A549 (cell line): ENCODE measurements at regions not wholly inside any gene's neighbourhood (a gene's known extent, or its start where the extent isn't known, plus 50 kb on each side); places are given as distances from the start of the nearest gene placed in this dataset.

Experiments
- ATAC-seq, 2 experiments: fragments of 200-7000 bp in 1 of 2; fragments of >200 bp in 1 of 2; cut with Nextera tagmentation in 1 of 2; cut with Tn5 transposase in 1 of 2; 3 replicates each; pipeline versions ENCODE4 v1.8.0 to v1.9.1; 2018 to 2020; ENCODE audit warnings: mild to moderate bottlenecking in 1 of 2, moderate library complexity in 1 of 2
- CTCF ChIA-PET: fragments of 300-600 bp; sonication (Branson Sonifier 250); formaldehyde crosslinking; extraction: SDS; loops from one replicate; lab custom pipeline; 2021; ENCODE audit warnings: antibody characterized with exemption, inconsistent platforms; lab: Yijun Ruan, JAX
- POLR2A ChIA-PET: fragments of 350-600 bp; formaldehyde crosslinking; extraction: SDS; loops from one replicate; lab custom pipeline; 2021; ENCODE audit warnings: antibody characterized with exemption, inconsistent platforms; lab: Yijun Ruan, JAX
- DNase-seq, 2 experiments: peaks; one replicate each; pipeline versions ENCODE4 v3.0.0 to v3.0.0-alpha.2; 2011 to 2016; ENCODE audit warnings: low read depth in 1 of 2, low spot score in 1 of 2
- FAIRE-seq: peaks from 2 replicates; lab custom pipeline; 2011; peaks lifted over from hg19 to GRCh38; lab: Jason Lieb, UNC
- H3K27ac ChIP-seq, 2 experiments: fragments of >200 bp; sonication (Bioruptor Twin); formaldehyde crosslinking; 3 replicates each; pipeline ENCODE4 v1.5.1; 2016 to 2017
- H3K4me1 ChIP-seq: fragments of >200 bp; sonication (Bioruptor Twin); formaldehyde crosslinking; 3 replicates; pipeline ENCODE4 v1.6.1; 2016
- H3K4me2 ChIP-seq: fragments of >200 bp; sonication (Bioruptor Twin); formaldehyde crosslinking; 3 replicates; pipeline ENCODE4 v1.6.1; 2016
- H3K4me3 ChIP-seq: fragments of >200 bp; sonication (Bioruptor Twin); formaldehyde crosslinking; 3 replicates; pipeline ENCODE4 v1.5.1; 2016
- H3K9me3 ChIP-seq: fragments of >200 bp; sonication (Bioruptor Twin); formaldehyde crosslinking; 3 replicates; pipeline ENCODE4 v1.6.1; 2016
- BHLHE40 ChIP-seq: IDR thresholded peaks from 2 replicates; pipeline ENCODE4 v1.6.1; 2012; ENCODE audit warnings: low read depth, low read length, inconsistent platforms
- CHD2 ChIP-seq: fragments of 150-350 bp; IDR thresholded peaks from 2 replicates; pipeline ENCODE4 v1.6.1; 2014; ENCODE audit warnings: low read length; ENCODE audit not compliant: partially characterized antibody
- EHMT2 ChIP-seq: fragments of 200-600 bp; sonication (generic); IDR thresholded peaks from 2 replicates; pipeline ENCODE4 v1.6.1; 2016; ENCODE audit warnings: antibody characterized with exemption, low read depth, mild to moderate bottlenecking, moderate library complexity
- EP300 ChIP-seq, 2 experiments: fragments of >200 bp; sonication (Bioruptor Twin); formaldehyde crosslinking; IDR thresholded peaks; 2 replicates in 1 of 2; 3 replicates in 1 of 2; pipeline ENCODE4 v1.6.1; 2016 to 2017
- ESRRA ChIP-seq: fragments of 150-350 bp; IDR thresholded peaks from 2 replicates; pipeline ENCODE4 v1.6.1; 2014; ENCODE audit warnings: mild to moderate bottlenecking, low read length, borderline replicate concordance
- FOSB ChIP-seq: fragments of 250-450 bp; sonication (Bioruptor Pico); IDR thresholded peaks from 2 replicates; pipeline ENCODE4 v1.5.0; 2020; ENCODE audit warnings: mild to moderate bottlenecking, moderate library complexity
- HDAC2 ChIP-seq: fragments of 200-600 bp; sonication (generic); IDR thresholded peaks from 2 replicates; pipeline ENCODE4 v1.6.1; 2016
- HOXB13 ChIP-seq: fragments of 250-450 bp; sonication (Bioruptor Pico); IDR thresholded peaks from 2 replicates; pipeline ENCODE4 v1.5.0; 2020; ENCODE audit warnings: low read depth, mild to moderate bottlenecking, moderate library complexity
- JUNB ChIP-seq: fragments of >200 bp; sonication (Bioruptor Twin); formaldehyde crosslinking; IDR thresholded peaks from 2 replicates; pipeline ENCODE4 v1.6.1; 2016
- KDM5A ChIP-seq: fragments of 200-600 bp; sonication (generic); IDR thresholded peaks from 2 replicates; pipeline ENCODE4 v1.6.1; 2016; ENCODE audit warnings: antibody characterized with exemption, mild to moderate bottlenecking
- MAFK ChIP-seq: fragments of 450-650 bp; IDR thresholded peaks from 2 replicates; pipeline ENCODE4 v1.6.1; 2014; ENCODE audit not compliant: partially characterized antibody
- MAZ ChIP-seq: fragments of 150-350 bp; IDR thresholded peaks from 2 replicates; pipeline ENCODE4 v1.6.1; 2014; ENCODE audit warnings: antibody characterized with exemption, low read depth, low read length, borderline replicate concordance
- NFE2L2 ChIP-seq: fragments of 150-350 bp; conservative IDR thresholded peaks from 2 replicates; pipeline ENCODE4 v1.6.1; 2014; ENCODE audit warnings: low read length
- NPAS2 ChIP-seq: fragments of 250-450 bp; sonication (Bioruptor Pico); IDR thresholded peaks from 2 replicates; pipeline ENCODE4 v1.8.0; 2022; ENCODE audit warnings: mild to moderate bottlenecking, moderate library complexity, borderline replicate concordance
- NR3C1 ChIP-seq: fragments of >200 bp; sonication (Bioruptor Twin); formaldehyde crosslinking; IDR thresholded peaks from 3 replicates; pipeline ENCODE4 v1.6.1; 2017
- RAD21 ChIP-seq, 2 experiments: fragments of >200 bp in 1 of 2; sonication (Bioruptor Twin) in 1 of 2; formaldehyde crosslinking in 1 of 2; IDR thresholded peaks in 1 of 2; conservative IDR thresholded peaks in 1 of 2; 2 replicates in 1 of 2; 3 replicates in 1 of 2; pipeline ENCODE4 v1.6.1; 2012 to 2018; ENCODE audit warnings: inconsistent platforms in 1 of 2
- RARB ChIP-seq: fragments of 250-450 bp; sonication (Bioruptor Pico); IDR thresholded peaks from 2 replicates; pipeline ENCODE4 v1.8.0; 2021; ENCODE audit warnings: mild to moderate bottlenecking, moderate library complexity
- RFX5 ChIP-seq: fragments of 450-650 bp; IDR thresholded peaks from 2 replicates; pipeline ENCODE4 v1.7.1; 2014; ENCODE audit warnings: antibody characterized with exemption, mild to moderate bottlenecking, moderate library complexity
- SREBF2 ChIP-seq: fragments of 450-650 bp; IDR thresholded peaks from 2 replicates; pipeline ENCODE4 v1.6.1; 2014; ENCODE audit warnings: mild to moderate bottlenecking, moderate library complexity
- TFCP2L1 ChIP-seq: fragments of 250-450 bp; sonication (Bioruptor Pico); IDR thresholded peaks from 2 replicates; pipeline ENCODE4 v1.5.0; 2021; ENCODE audit warnings: mild to moderate bottlenecking
- ZFP36 ChIP-seq: fragments of 450-650 bp; IDR thresholded peaks from 2 replicates; pipeline ENCODE4 v1.6.1; 2014; ENCODE audit warnings: borderline replicate concordance; ENCODE audit not compliant: partially characterized antibody
- ZNF302 ChIP-seq: fragments of 250-450 bp; sonication (Bioruptor Pico); IDR thresholded peaks from 2 replicates; pipeline ENCODE4 v1.9.0; 2021; ENCODE audit warnings: inconsistent platforms, mild to moderate bottlenecking, moderate library complexity
- ZSCAN20 ChIP-seq: fragments of 250-450 bp; sonication (Bioruptor Pico); IDR thresholded peaks from 2 replicates; pipeline ENCODE4 v1.8.0; 2022; ENCODE audit warnings: mild to moderate bottlenecking, moderate library complexity
- WGBS: methylation state at CpG from one replicate; pipeline ENCODE4 v1.1.6; 2017; ENCODE audit errors: missing lambda C conversion rate; 5-methylcytosine and 5-hydroxymethylcytosine counted together
- TF ChIP-seq, protein P1 (sequence below): fragments of 250-450 bp; sonication (Bioruptor Pico); IDR thresholded peaks from 2 replicates; pipeline ENCODE4 v1.5.0; 2021; ENCODE audit warnings: mild to moderate bottlenecking, moderate library complexity, borderline replicate concordance
- TF ChIP-seq, protein P2 (sequence below): IDR thresholded peaks from 2 replicates; pipeline ENCODE4 v1.6.1; 2012
- TF ChIP-seq, protein P3 (sequence below): fragments of >200 bp; sonication (Bioruptor Twin); formaldehyde crosslinking; IDR thresholded peaks from 2 replicates; pipeline ENCODE4 v1.6.1; 2016
- TF ChIP-seq, protein P4 (sequence below): IDR thresholded peaks from 2 replicates; pipeline ENCODE4 v1.6.1; 2012; ENCODE audit warnings: low read depth, borderline replicate concordance

DNA sequence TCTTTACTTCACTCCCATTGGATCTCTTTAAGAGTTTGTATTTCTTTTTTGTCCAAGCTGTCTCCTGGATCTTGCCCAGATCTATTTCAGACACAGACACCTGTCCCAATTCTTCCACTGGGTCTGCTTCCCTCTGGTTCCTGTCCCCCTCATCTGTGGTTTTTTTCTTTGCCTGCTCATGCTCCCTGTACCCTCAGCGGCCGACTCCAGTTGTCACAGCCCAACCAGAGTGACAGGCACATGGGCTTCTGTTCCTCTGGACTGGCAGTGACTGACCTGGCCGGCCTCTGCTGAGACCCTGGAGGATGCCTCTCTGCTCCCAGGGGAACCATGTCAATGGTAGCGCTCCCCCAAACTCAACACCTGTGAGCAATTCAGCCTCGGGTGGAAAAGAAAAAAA lies 142.6 kb downstream of the WSCD1 start:
- Histone ChIP-seq H3K9me3 (peaks cover 10% of the 10 kb centered on the region; the same call in 1 of the 3 replicates), H3K4me1 (no peaks in the 10 kb centered on the region), H3K4me2 (no peak overlapping the region), H3K27ac (no peak overlapping the region), H3K4me3 (no peak overlapping the region)
- no peak for ATAC-seq
- FAIRE-seq, result no peak
- CTCF ChIA-PET, result no interaction called here
- no peak for DNase-seq
- 4% methylated on average over 5 of the region's 5 CpGs for WGBS
- TF ChIP-seq FOSB (CRISPR knock-in tag) (no peak), HDAC2 (no peak)
- TF ChIP-seq, all 56 proteins: peak for 0
- POLR2A ChIA-PET, result no interaction called here

DNA sequence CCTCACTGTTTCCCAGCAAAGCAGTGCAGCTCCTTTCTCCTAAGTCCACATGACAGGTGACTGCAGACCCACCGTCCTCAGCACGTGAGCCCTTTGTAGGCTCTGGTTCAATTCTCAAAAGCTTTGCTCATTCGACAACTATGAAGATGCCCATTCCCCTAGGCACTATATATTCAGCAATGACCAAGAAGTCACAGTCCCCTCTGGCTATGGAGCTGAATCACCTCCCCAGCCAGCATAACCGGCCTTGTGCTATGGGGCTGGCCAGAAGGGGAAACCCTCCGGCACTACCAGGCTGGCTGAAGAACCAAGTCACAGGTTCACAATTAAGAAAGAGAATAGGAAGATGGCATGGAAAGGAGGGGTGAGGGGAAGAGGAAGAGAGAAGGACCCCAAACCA lies 139.7 kb downstream of the WSCD1 start:
- H3K4me2 ChIP-seq, result no peak overlapping the region
- no peak for DNase-seq
- no peaks in the 10 kb centered on the region for H3K4me1 ChIP-seq
- no peak for ATAC-seq
- peaks cover 8% of the 10 kb centered on the region; the same call in 1 of the 3 replicates for H3K9me3 ChIP-seq
- H3K27ac ChIP-seq, result no peak overlapping the region
- 16% methylated on average over 5 of the region's 5 CpGs for WGBS
- ChIA-PET CTCF (interaction anchor here (1.0 kb wide), 1 partner anchor 8 kb away, joined by 4 read pairs; no protein-coding TSS in a partner anchor), POLR2A (no interaction called here)
- H3K4me3 ChIP-seq, result no peak overlapping the region
- TF ChIP-seq MAZ (no peak), EHMT2 (no peak), BHLHE40 (no peak), ZSCAN20 (CRISPR knock-in tag) (no peak), TFCP2L1 (no peak), ZNF302 (no peak), JUNB (no peak), SREBF2 (no peak), NFE2L2 (no peak), CHD2 (no peak)
- TF ChIP-seq, protein P1, sequence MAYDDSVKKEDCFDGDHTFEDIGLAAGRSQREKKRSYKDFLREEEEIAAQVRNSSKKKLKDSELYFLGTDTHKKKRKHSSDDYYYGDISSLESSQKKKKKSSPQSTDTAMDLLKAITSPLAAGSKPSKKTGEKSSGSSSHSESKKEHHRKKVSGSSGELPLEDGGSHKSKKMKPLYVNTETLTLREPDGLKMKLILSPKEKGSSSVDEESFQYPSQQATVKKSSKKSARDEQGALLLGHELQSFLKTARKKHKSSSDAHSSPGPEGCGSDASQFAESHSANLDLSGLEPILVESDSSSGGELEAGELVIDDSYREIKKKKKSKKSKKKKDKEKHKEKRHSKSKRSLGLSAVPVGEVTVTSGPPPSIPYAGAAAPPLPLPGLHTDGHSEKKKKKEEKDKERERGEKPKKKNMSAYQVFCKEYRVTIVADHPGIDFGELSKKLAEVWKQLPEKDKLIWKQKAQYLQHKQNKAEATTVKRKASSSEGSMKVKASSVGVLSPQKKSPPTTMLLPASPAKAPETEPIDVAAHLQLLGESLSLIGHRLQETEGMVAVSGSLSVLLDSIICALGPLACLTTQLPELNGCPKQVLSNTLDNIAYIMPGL (CRISPR knock-in tag), result no peak
- TF ChIP-seq, protein P2, sequence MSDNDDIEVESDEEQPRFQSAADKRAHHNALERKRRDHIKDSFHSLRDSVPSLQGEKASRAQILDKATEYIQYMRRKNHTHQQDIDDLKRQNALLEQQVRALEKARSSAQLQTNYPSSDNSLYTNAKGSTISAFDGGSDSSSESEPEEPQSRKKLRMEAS, result no peak
- FAIRE-seq, result no peak

DNA sequence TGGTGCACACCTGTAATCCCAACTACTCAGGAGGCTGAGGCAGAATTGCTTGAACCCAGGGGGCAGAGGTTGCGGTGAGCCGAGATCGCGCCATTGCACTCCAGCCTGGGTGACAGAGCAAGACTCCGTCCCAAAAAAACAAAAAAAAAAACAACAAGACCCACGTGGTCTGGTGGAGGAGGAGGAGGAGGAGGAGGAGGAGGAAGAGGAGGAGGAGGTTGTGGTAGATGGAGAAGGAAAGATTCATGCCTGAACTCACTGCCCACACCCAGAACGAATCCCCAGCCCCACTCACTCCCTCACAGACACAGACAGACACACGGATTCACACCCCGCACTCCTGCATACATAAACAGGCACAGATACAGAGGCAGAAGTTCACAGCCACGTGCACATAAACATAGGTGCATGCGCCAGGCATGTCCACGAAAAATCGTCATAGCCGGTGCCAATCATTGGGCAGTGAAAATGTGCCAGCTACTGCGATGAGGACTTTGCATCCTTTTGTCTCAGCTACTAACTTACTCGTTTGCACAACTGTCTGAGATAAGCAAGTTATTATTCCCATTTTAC lies 138.5 kb downstream of the WSCD1 start:
- Histone ChIP-seq H3K4me3 (no peak overlapping the region), H3K4me1 (no peaks in the 10 kb centered on the region), H3K9me3 (no peaks in the 10 kb centered on the region), H3K4me2 (no peak overlapping the region), H3K27ac (no peak overlapping the region)
- TF ChIP-seq BHLHE40 (no peak), HOXB13 (CRISPR knock-in tag) (no peak), ZFP36 (no peak), NPAS2 (CRISPR knock-in tag) (no peak), RAD21 (conservative IDR thresholded peaks at IDR 0.05 in 1 of 2, IDR thresholded peaks at IDR 0.05 in 1 of 2) (no peak), FOSB (CRISPR knock-in tag) (no peak), CHD2 (no peak), MAFK (no peak), RARB (no peak), NR3C1 (no peak), KDM5A (no peak), EP300 (IDR thresholded peaks at IDR 0.05) (no peak), ESRRA (no peak), RFX5 (no peak)
- TF ChIP-seq, protein P3, sequence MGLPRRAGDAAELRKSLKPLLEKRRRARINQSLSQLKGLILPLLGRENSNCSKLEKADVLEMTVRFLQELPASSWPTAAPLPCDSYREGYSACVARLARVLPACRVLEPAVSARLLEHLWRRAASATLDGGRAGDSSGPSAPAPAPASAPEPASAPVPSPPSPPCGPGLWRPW, result no peak
- TF ChIP-seq, protein P4, sequence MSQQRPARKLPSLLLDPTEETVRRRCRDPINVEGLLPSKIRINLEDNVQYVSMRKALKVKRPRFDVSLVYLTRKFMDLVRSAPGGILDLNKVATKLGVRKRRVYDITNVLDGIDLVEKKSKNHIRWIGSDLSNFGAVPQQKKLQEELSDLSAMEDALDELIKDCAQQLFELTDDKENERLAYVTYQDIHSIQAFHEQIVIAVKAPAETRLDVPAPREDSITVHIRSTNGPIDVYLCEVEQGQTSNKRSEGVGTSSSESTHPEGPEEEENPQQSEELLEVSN, result no peak
- ChIA-PET POLR2A (no interaction called here), CTCF (interaction anchor here (0.6 to 1.0 kb wide), 6 partner anchors 19 to 616 kb away, joined by 3 read pairs; no protein-coding TSS in a partner anchor)
- 30% methylated on average over 16 of the region's 16 CpGs for WGBS
- DNase-seq (no peak), FAIRE-seq (no peak), ATAC-seq (no peak)
